Caco-2 (cell line): ENCODE measurements at regions not wholly inside any gene's neighbourhood (a gene's known extent, or its start where the extent isn't known, plus 50 kb on each side); places are given as distances from the start of the nearest gene placed in this dataset.

Experiments used
- BruUV-seq: library from RNA; stranded (reverse); fragments of 400-500 nt; replicated peaks from 2 replicates; lab custom pipeline; 2021; lab: Mats Ljungman, UMichigan
- CTCF ChIA-PET: fragments of 300-600 bp; sonication (Branson Sonifier 250); formaldehyde crosslinking; loops from one replicate; lab custom pipeline; 2022; ENCODE audit warnings: antibody characterized with exemption; lab: Charles Lee
- POLR2A ChIA-PET: fragments of 300-600 bp; sonication (Branson Sonifier 250); formaldehyde crosslinking; loops from one replicate; lab custom pipeline; 2022; ENCODE audit warnings: antibody characterized with exemption; lab: Charles Lee
- DNase-seq, 2 experiments: peaks; one replicate each; pipeline versions ENCODE4 v3.0.0 to v3.0.0-alpha.2; 2020 to 2022
- H3K27me3 ChIP-seq: replicated peaks from 2 replicates; pipeline ENCODE4 v1.6.0; 2011; ENCODE audit warnings: low read length; ENCODE audit not compliant: control insufficient read depth, insufficient read depth
- H3K36me3 ChIP-seq: 2 replicates; pipeline ENCODE4 v1.5.1; 2011; ENCODE audit warnings: low read length; ENCODE audit not compliant: control insufficient read depth, insufficient read depth
- H3K4me1 ChIP-seq: fragments of 250-450 bp; sonication (Bioruptor Pico); 2 replicates; pipeline ENCODE4 v1.5.1; 2020; ENCODE audit warnings: mild to moderate bottlenecking
- H3K4me3 ChIP-seq: 2 replicates; pipeline ENCODE4 v1.5.1; 2011; ENCODE audit warnings: low read depth, mild to moderate bottlenecking, control low read depth, low read length
- H3K9me3 ChIP-seq: fragments of 250-450 bp; sonication (Bioruptor Pico); 2 replicates; pipeline ENCODE4 v1.5.1; 2020; ENCODE audit warnings: mild to moderate bottlenecking, moderate library complexity
- H3K27ac Mint-ChIP-seq: one replicate; pipeline ENCODE4 v1.8.0; 2022; ENCODE audit warnings: mixed read lengths; ENCODE audit not compliant: unreplicated experiment
- H3K27me3 Mint-ChIP-seq: one replicate; pipeline ENCODE4 v1.8.0; 2022; ENCODE audit warnings: mixed read lengths; ENCODE audit not compliant: insufficient read depth, unreplicated experiment
- H3K36me3 Mint-ChIP-seq: one replicate; pipeline ENCODE4 v1.8.0; 2022; ENCODE audit warnings: mild to moderate bottlenecking, mixed read lengths; ENCODE audit not compliant: insufficient read depth, unreplicated experiment
- H3K4me1 Mint-ChIP-seq: one replicate; pipeline ENCODE4 v1.8.0; 2022; ENCODE audit warnings: low read depth, mixed read lengths; ENCODE audit not compliant: unreplicated experiment
- H3K4me3 Mint-ChIP-seq: one replicate; pipeline ENCODE4 v1.8.0; 2022; ENCODE audit warnings: mild to moderate bottlenecking, moderate library complexity, mixed read lengths; ENCODE audit not compliant: unreplicated experiment
- H3K9me3 Mint-ChIP-seq: one replicate; pipeline ENCODE4 v1.8.0; 2022; ENCODE audit warnings: mixed read lengths; ENCODE audit not compliant: unreplicated experiment
- CTCF ChIP-seq, 2 experiments: fragments of 200-600 bp in 1 of 2; IDR thresholded peaks; 1 replicate in 1 of 2; 2 replicates in 1 of 2; pipeline versions ENCODE4 v1.5.1 to v1.8.0; 2011 to 2022; ENCODE audit warnings: antibody characterized with exemption in 1 of 2, control low read depth in 1 of 2, inconsistent platforms in 1 of 2, low read depth in 1 of 2, low read length in 1 of 2, mild to moderate bottlenecking in 1 of 2, moderate library complexity in 1 of 2; ENCODE audit not compliant: insufficient read depth in 1 of 2, severe bottlenecking in 1 of 2, unreplicated experiment in 1 of 2
- intact Hi-C: fragments of 100-400 bp; cut with micrococcal nuclease; formaldehyde crosslinking; loops from one replicate; pipeline ENCODE4 v1.10.0; 2022; ENCODE audit not compliant: unreplicated experiment

DNA sequence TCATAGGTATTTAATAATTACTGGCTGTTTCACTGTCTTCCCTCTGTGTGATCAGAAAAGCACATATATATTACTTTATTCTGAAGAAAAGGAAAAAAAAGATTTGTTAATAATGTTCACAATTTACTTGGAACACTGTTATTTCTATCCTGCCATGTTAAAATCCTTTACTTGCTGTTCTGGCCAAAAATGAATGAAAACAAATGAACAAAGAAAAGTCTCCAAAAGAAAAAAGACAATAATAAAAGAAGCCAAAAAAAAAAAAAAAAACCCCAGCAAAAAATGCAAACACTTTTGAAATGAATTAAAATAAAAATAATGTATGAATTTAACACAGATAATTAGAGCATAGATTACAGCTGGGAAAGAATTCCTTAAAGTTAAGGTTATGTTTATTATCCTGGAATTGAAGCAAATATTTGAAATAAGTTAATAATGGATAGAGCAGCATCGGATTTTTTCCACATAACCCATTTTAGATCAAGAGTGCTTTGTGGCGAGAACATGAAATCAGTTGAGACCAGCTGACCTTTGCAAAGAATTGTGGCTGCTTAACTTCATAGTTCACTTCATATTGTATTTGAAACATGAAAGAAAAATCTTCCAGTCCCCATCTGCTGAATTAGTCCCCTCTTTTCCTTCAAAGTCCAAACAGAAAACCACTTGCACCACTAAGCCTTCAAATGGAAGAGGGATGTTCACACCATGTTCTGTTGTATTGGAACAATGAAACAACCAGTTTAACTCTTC, 444.8 kb downstream of the ADAMTS20 start:
- Histone ChIP-seq H3K4me3 (no peak overlapping the region), H3K36me3 (no peaks in the 10 kb centered on the region), H3K4me1 (peaks cover 11% of the 10 kb centered on the region; the same call in 1 of the 2 replicates), H3K9me3 (no peaks in the 10 kb centered on the region), H3K27me3 (no peaks in the 10 kb centered on the region)
- H3K4me3 Mint-ChIP-seq: no peak overlapping the region
- peaks cover 7% of the 10 kb centered on the region for H3K4me1 Mint-ChIP-seq
- no peaks in the 10 kb centered on the region for H3K36me3 Mint-ChIP-seq
- H3K27ac Mint-ChIP-seq: no peak overlapping the region
- intact Hi-C loops: no loop called here
- no TSS peak for BruUV-seq
- H3K27me3 Mint-ChIP-seq: no peaks in the 10 kb centered on the region
- DNase-seq: no peak
- H3K9me3 Mint-ChIP-seq: peaks cover 16% of the 10 kb centered on the region
- ChIA-PET CTCF (no interaction called here), POLR2A (no interaction called here)
- no peak for TF ChIP-seq CTCF (IDR thresholded peaks at IDR 0.05; ENCODE audit: insufficient read depth in 1 of 2, low read depth in 1 of 2, low read length in 1 of 2, severe bottlenecking in 1 of 2, unreplicated experiment in 1 of 2)

DNA sequence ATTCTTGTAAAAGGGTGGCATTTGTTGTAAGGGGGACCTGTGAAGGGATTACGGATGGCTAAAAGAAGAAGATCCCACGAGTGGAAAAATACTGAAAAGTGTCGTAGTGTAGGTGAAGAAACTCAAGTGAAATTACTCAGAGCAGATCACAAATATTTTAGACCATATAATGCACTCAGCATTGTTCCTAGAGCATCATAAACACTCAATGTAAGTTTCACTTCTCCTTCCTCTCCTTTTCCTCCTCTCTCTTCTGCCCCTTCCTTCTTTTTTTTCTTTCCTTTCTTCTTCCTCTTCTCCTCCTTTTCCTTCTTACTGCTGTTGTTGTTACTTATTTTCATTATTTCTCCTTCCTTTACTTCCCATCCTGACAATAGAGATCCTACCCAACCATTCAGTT, 445.6 kb downstream of the ADAMTS20 start:
- TF ChIP-seq CTCF (IDR thresholded peaks at IDR 0.05; ENCODE audit: insufficient read depth in 1 of 2, low read depth in 1 of 2, low read length in 1 of 2, severe bottlenecking in 1 of 2, unreplicated experiment in 1 of 2): no peak
- Histone ChIP-seq H3K4me3 (no peak overlapping the region), H3K9me3 (no peaks in the 10 kb centered on the region), H3K4me1 (peaks cover 3% of the 10 kb centered on the region; the same call in 1 of the 2 replicates), H3K27me3 (no peaks in the 10 kb centered on the region), H3K36me3 (no peaks in the 10 kb centered on the region)
- intact Hi-C loops: no loop called here
- no peak overlapping the region for H3K4me3 Mint-ChIP-seq
- DNase-seq: no peak
- H3K9me3 Mint-ChIP-seq: peaks cover 16% of the 10 kb centered on the region
- ChIA-PET CTCF (no interaction called here), POLR2A (no interaction called here)
- no peaks in the 10 kb centered on the region for H3K36me3 Mint-ChIP-seq
- BruUV-seq: no TSS peak
- H3K27me3 Mint-ChIP-seq: no peaks in the 10 kb centered on the region
- peaks cover under 1% of the 10 kb centered on the region for H3K4me1 Mint-ChIP-seq
- H3K27ac Mint-ChIP-seq: no peak overlapping the region

DNA sequence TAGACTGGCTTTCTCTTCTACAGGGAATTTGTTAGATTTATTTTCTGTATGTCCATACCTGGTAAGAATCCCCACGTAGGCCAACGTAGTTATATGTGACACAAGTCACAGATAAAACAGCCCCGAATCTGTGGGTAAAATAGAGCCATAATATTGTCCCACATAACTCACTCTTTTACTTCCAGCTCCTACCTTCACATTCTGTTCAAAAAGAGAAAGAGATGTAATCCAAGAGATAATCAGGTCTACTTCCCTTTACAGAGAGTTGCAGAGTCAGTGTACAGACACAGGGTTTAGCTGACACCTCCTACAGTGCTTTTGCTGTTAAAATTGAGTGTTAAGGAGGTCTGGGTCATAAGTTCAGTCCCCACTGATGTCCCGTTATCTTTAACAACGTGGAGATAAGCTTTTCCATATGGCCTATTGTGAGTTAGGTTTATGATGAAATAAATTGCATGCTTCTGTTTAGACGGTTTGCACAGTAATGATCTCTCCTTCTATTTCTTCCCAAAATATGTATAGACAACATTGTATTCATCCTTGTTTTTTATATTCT, 446.5 kb downstream of the ADAMTS20 start:
- POLR2A ChIA-PET: no interaction called here
- peaks cover 12% of the 10 kb centered on the region for H3K9me3 Mint-ChIP-seq
- no peak overlapping the region for H3K4me3 ChIP-seq
- CTCF ChIA-PET: no interaction called here
- no peaks in the 10 kb centered on the region for H3K9me3 ChIP-seq
- no peak for TF ChIP-seq CTCF (IDR thresholded peaks at IDR 0.05; ENCODE audit: insufficient read depth in 1 of 2, low read depth in 1 of 2, low read length in 1 of 2, severe bottlenecking in 1 of 2, unreplicated experiment in 1 of 2)
- H3K4me1 Mint-ChIP-seq: no peaks in the 10 kb centered on the region
- no peaks in the 10 kb centered on the region for H3K27me3 Mint-ChIP-seq
- H3K36me3 Mint-ChIP-seq: no peaks in the 10 kb centered on the region
- no peaks in the 10 kb centered on the region for H3K27me3 ChIP-seq
- H3K4me1 ChIP-seq: 0 out of 2 replicates have a peak, but pooled peaks cover 3% of the 10 kb centered on the region
- no peak overlapping the region for H3K4me3 Mint-ChIP-seq
- BruUV-seq: no TSS peak
- H3K27ac Mint-ChIP-seq: no peak overlapping the region
- intact Hi-C loops: no loop called here
- H3K36me3 ChIP-seq: no peaks in the 10 kb centered on the region
- DNase-seq: no peak
